ENCODE measurements at regions not wholly inside any gene's neighbourhood (a gene's known extent, or its start where the extent isn't known, plus 50 kb on each side); places are given as distances from the start of the nearest gene placed in this dataset.

DNA sequence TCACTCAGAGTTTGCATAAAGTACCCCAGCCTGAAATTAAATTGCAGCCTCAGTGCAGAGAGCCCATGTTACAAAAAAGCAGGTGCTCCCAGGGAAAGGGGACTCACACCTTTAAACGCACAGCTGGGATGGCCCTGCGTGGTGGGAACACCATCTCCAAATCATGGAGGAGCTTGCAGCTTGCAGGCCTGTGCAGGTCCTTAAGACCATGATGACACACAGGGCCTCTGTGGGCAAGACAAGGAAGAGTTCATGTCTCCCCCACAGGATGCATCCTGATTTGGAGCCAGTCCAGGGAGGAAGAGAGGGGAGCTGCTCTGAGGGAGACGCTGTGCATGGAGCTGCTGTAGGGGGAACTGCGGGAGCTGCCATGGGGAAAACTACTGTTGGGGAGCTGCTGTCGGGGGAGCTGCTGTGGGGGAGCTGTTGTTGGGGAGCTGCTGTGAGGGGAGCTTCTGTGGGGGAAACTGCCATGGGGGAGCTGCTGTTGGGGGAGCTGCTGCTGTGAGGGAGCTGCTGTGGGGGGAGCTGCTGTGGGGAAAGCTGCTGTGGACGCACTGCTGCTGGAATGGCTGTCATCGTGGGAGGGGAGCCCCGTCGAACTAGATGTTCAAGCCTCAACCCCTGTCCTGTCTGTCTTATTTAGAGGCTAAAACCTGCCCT, 113.9 kb downstream of the MATN1 start:
- Histone ChIP-seq H3K79me2 (replicated peaks; ENCODE audit: insufficient read depth, low read length) (no peaks in the 10 kb centered on the region), H3K9ac (ENCODE audit: low read length) (no peak overlapping the region), H3K36me3 (ENCODE audit: insufficient read depth, low read length) (no peaks in the 10 kb centered on the region), H3K27ac (ENCODE audit: low read length) (no peak overlapping the region), H3K27me3 (ENCODE audit: insufficient read depth, low read depth, low read length) (no peaks in the 10 kb centered on the region), H3F3A (ENCODE audit: insufficient read depth, low read length, poor library complexity, severe bottlenecking) (no peaks in the 10 kb centered on the region), H3K4me3 (ENCODE audit: low read length) (no peak overlapping the region), H3K4me2 (ENCODE audit: low read length) (no peak overlapping the region), H3K9me3 (ENCODE audit: low read length) (no peaks in the 10 kb centered on the region), H3K9me2 (ENCODE audit: insufficient read depth, low read length) (no peaks in the 10 kb centered on the region), H4K20me1 (ENCODE audit: insufficient read depth) (no peaks in the 10 kb centered on the region), H2AFZ (ENCODE audit: low read depth, low read length) (no peak overlapping the region)
- TF ChIP-seq SMC3 (conservative IDR thresholded peaks at IDR 0.05; ENCODE audit: poor library complexity), result no peak
- no peak for TF ChIP-seq EP300 (conservative IDR thresholded peaks at IDR 0.05; ENCODE audit: poor library complexity, severe bottlenecking)
- no peak for TF ChIP-seq CTCF (IDR thresholded peaks at IDR 0.05; ENCODE audit: poor library complexity, severe bottlenecking)
- no peak for TF ChIP-seq RAD21 (conservative IDR thresholded peaks at IDR 0.05)
- TF ChIP-seq MXI1 (conservative IDR thresholded peaks at IDR 0.05; ENCODE audit: poor library complexity, severe bottlenecking), result no peak
- TF ChIP-seq TAF1 (IDR thresholded peaks at IDR 0.05; ENCODE audit: low read depth), result no peak
- no peak for TF ChIP-seq POLR2AphosphoS5 (IDR thresholded peaks at IDR 0.05)
- no peak for TF ChIP-seq EZH2 (IDR thresholded peaks at IDR 0.05; ENCODE audit: borderline replicate concordance, insufficient read depth, low read length, poor library complexity, severe bottlenecking)
- TF ChIP-seq, protein P1, sequence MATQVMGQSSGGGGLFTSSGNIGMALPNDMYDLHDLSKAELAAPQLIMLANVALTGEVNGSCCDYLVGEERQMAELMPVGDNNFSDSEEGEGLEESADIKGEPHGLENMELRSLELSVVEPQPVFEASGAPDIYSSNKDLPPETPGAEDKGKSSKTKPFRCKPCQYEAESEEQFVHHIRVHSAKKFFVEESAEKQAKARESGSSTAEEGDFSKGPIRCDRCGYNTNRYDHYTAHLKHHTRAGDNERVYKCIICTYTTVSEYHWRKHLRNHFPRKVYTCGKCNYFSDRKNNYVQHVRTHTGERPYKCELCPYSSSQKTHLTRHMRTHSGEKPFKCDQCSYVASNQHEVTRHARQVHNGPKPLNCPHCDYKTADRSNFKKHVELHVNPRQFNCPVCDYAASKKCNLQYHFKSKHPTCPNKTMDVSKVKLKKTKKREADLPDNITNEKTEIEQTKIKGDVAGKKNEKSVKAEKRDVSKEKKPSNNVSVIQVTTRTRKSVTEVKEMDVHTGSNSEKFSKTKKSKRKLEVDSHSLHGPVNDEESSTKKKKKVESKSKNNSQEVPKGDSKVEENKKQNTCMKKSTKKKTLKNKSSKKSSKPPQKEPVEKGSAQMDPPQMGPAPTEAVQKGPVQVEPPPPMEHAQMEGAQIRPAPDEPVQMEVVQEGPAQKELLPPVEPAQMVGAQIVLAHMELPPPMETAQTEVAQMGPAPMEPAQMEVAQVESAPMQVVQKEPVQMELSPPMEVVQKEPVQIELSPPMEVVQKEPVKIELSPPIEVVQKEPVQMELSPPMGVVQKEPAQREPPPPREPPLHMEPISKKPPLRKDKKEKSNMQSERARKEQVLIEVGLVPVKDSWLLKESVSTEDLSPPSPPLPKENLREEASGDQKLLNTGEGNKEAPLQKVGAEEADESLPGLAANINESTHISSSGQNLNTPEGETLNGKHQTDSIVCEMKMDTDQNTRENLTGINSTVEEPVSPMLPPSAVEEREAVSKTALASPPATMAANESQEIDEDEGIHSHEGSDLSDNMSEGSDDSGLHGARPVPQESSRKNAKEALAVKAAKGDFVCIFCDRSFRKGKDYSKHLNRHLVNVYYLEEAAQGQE (IDR thresholded peaks at IDR 0.05; ENCODE audit: borderline replicate concordance), result no peak

DNA sequence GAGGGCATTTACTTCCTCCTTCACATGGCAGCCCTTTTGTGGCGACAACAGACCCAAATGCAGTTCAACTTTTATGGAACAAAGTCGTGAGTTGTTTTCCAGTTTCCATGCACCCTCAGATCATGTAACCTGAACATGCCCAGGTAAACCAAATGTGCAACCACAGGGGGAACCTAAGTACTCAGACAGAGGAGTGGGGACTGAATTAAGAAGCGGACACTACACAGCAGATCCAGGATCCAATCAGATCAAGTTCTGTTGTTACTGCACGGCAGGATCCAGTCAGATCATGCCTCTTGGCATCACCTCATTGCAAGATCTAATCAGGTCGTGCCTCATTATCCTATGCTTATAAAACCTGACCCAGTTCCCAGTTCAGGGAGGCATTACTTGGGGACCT, 115.7 kb downstream of the MATN1 start:
- no peaks in the 10 kb centered on the region for H3K9me3 ChIP-seq (ENCODE audit: low read length)
- H4K20me1 ChIP-seq (ENCODE audit: insufficient read depth), result no peaks in the 10 kb centered on the region
- H2AFZ ChIP-seq (ENCODE audit: low read depth, low read length), result no peak overlapping the region
- no peaks in the 10 kb centered on the region for H3F3A ChIP-seq (ENCODE audit: insufficient read depth, low read length, poor library complexity, severe bottlenecking)
- H3K9ac ChIP-seq (ENCODE audit: low read length), result no peak overlapping the region
- no peak overlapping the region for H3K4me3 ChIP-seq (ENCODE audit: low read length)
- no peaks in the 10 kb centered on the region for H3K27me3 ChIP-seq (ENCODE audit: insufficient read depth, low read depth, low read length)
- no peak overlapping the region for H3K27ac ChIP-seq (ENCODE audit: low read length)
- TF ChIP-seq SMC3 (conservative IDR thresholded peaks at IDR 0.05; ENCODE audit: poor library complexity) (no peak), RAD21 (conservative IDR thresholded peaks at IDR 0.05) (no peak)
- no peaks in the 10 kb centered on the region for H3K36me3 ChIP-seq (ENCODE audit: insufficient read depth, low read length)
- H3K4me2 ChIP-seq (ENCODE audit: low read length), result no peak overlapping the region
- no peaks in the 10 kb centered on the region for H3K9me2 ChIP-seq (ENCODE audit: insufficient read depth, low read length)
- no peaks in the 10 kb centered on the region for H3K79me2 ChIP-seq (replicated peaks; ENCODE audit: insufficient read depth, low read length)

Measured in neural cell (in vitro differentiated cells).